Right atrium auricular region (tissue), 2 donors: ENCODE measurements at regions not wholly inside any gene's neighbourhood (a gene's known extent, or its start where the extent isn't known, plus 50 kb on each side); places are given as distances from the start of the nearest gene placed in this dataset.

Experiments
- DNase-seq: peaks from one replicate; pipeline ENCODE4 v3.0.0-alpha.2; 2019; ENCODE audit warnings: low spot score
- H3K27ac ChIP-seq, 2 donors: fragments of 200-600 bp; sonication (generic); 1 replicate in 1 of 2; 2 replicates in 1 of 2; pipeline ENCODE4 v1.5.1; 2016 to 2019
- H3K27me3 ChIP-seq, 2 donors: fragments of 200-600 bp; sonication (generic); one replicate each; pipeline versions ENCODE4 v1.5.1 to v1.6.0; 2017 to 2019
- H3K36me3 ChIP-seq: fragments of 200-600 bp; sonication (generic); one replicate; pipeline ENCODE4 v1.5.1; 2016
- H3K4me1 ChIP-seq, 2 donors: fragments of 200-600 bp; sonication (generic); one replicate each; pipeline versions ENCODE4 v1.5.1 to v1.6.0; 2017 to 2019
- H3K4me3 ChIP-seq, 2 donors: fragments of 200-600 bp; sonication (generic); 1 replicate in 1 of 2; 2 replicates in 1 of 2; pipeline ENCODE4 v1.5.1; 2017 to 2019; ENCODE audit warnings: mild to moderate bottlenecking in 1 of 2, moderate library complexity in 1 of 2
- H3K9me3 ChIP-seq, 2 donors: fragments of 200-600 bp; sonication (generic); one replicate each; pipeline ENCODE4 v1.5.1; 2019
- CTCF ChIP-seq, 2 donors: fragments of 200-600 bp; sonication (generic); IDR thresholded peaks; one replicate each; pipeline ENCODE4 v1.5.1; 2019; ENCODE audit warnings: antibody characterized with exemption in 2 of 2

DNA sequence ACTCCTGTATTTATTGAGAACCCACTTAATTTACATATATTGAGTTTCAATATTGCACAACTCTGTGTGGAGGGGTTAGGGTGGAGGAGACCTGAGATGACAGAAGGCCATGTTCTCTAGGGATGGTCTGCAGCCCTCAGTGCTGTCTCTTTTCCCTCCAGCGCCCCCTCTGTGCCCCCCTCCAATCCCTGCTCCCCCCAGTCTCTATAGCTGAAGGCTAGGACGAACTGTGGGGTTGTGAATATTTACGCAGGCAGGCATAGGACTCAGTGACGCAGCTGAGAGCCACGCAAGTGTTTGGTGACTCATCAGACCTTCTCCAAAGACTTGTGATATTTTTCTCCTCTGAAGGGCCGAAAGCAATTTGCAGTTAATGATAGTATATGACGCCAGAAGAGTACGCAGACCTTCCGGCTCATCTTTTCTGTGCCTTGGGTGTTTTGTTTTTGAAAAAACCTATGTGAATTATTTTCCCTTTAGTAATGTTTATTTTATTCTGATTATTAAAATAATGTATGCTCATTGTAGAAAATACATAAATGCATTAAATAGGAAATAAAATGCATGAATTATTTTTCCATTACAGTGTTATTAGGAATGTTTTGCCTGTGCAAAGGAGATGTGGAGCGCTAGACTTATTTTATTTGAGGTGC lies 85.3 kb downstream of the SLC25A47 start:
- TF ChIP-seq CTCF (IDR thresholded peaks at IDR 0.05) = no peak
- Histone ChIP-seq H3K27me3 (no peaks in the 10 kb centered on the region), H3K9me3 (no peaks in the 10 kb centered on the region), H3K27ac (no peak overlapping the region), H3K4me1 (peaks cover 0 to 10% of the 10 kb centered on the region in 2 donors), H3K36me3 (no peaks in the 10 kb centered on the region), H3K4me3 (no peak overlapping the region)
- DNase-seq = no peak

- H3K36me3 ChIP-seq = no peaks in the 10 kb centered on the region
- H3K4me3 ChIP-seq = no peak overlapping the region
- TF ChIP-seq CTCF (IDR thresholded peaks at IDR 0.05) = no peak
- no peaks in the 10 kb centered on the region for H3K9me3 ChIP-seq
- H3K4me1 ChIP-seq = peaks cover 0 to 10% of the 10 kb centered on the region in 2 donors
- H3K27ac ChIP-seq = no peak overlapping the region
- no peaks in the 10 kb centered on the region for H3K27me3 ChIP-seq
- no peak for DNase-seq
Measured at GRCh38 chr14:100409003-100409360, 85.8 kb downstream of the SLC25A47 start.

DNA sequence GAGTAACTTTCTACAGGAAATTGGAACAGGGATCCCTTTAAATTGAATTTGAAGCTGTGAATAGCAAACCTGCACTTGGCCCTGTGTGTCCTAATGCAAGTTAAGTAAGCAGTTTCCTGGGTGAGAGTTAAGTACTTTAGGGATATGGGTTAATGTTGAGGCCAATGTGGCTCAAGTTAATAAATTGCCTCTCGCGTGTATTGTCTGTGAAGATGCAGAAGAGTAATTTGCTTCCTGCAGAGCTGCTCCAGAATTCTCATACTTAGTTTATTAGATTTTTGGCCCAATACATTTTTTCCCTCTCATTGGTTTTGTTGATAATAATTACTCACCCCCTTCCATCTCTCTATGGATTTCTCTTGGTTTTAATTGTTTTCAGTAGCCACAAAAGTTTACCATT lies 86.5 kb downstream of the SLC25A47 start:
- Histone ChIP-seq H3K4me1 (peaks cover 0 to 10% of the 10 kb centered on the region in 2 donors), H3K27ac (no peak overlapping the region), H3K4me3 (no peak overlapping the region), H3K27me3 (no peaks in the 10 kb centered on the region), H3K36me3 (no peaks in the 10 kb centered on the region), H3K9me3 (no peaks in the 10 kb centered on the region)
- DNase-seq = no peak
- TF ChIP-seq CTCF (IDR thresholded peaks at IDR 0.05) = no peak

- H3K27me3 ChIP-seq = no peaks in the 10 kb centered on the region
- H3K9me3 ChIP-seq = no peaks in the 10 kb centered on the region
- peaks cover 0 to 10% of the 10 kb centered on the region in 2 donors for H3K4me1 ChIP-seq
- DNase-seq = no peak
- no peak overlapping the region for H3K4me3 ChIP-seq
- H3K27ac ChIP-seq = no peak overlapping the region
- TF ChIP-seq CTCF (IDR thresholded peaks at IDR 0.05) = no peak
- H3K36me3 ChIP-seq = no peaks in the 10 kb centered on the region
Measured at GRCh38 chr14:100410056-100410565, 87.0 kb downstream of the SLC25A47 start.

GRCh38 chr14:100413699-100414098 lies 90.6 kb downstream of the SLC25A47 start:
- no peak for DNase-seq
- Histone ChIP-seq H3K27me3 (no peaks in the 10 kb centered on the region), H3K27ac (no peak overlapping the region), H3K36me3 (no peaks in the 10 kb centered on the region), H3K9me3 (no peaks in the 10 kb centered on the region), H3K4me1 (no peaks in the 10 kb centered on the region), H3K4me3 (no peak overlapping the region)
- TF ChIP-seq CTCF (IDR thresholded peaks at IDR 0.05) = no peak

GRCh38 chr14:100415226-100415625 lies 92.1 kb downstream of the SLC25A47 start:
- no peak overlapping the region for H3K27ac ChIP-seq
- H3K27me3 ChIP-seq = no peaks in the 10 kb centered on the region
- H3K4me3 ChIP-seq = no peak overlapping the region
- no peaks in the 10 kb centered on the region for H3K4me1 ChIP-seq
- H3K36me3 ChIP-seq = no peaks in the 10 kb centered on the region
- no peak for DNase-seq
- no peaks in the 10 kb centered on the region for H3K9me3 ChIP-seq
- TF ChIP-seq CTCF (IDR thresholded peaks at IDR 0.05) = no peak
